HG03175 (cell line): ENCODE measurements at regions not wholly inside any gene's neighbourhood (a gene's known extent, or its start where the extent isn't known, plus 50 kb on each side); places are given as distances from the start of the nearest gene placed in this dataset.
"Not testable (repeated sequence)": the region's sequence is repeated elsewhere in the genome, so short reads cannot be mapped to it uniquely, and the experiment has no call there.

Experiments
- ATAC-seq: cut with Tn5 transposase; IDR thresholded peaks from one replicate; pipeline ENCODE4 v1.9.1; 2021; ENCODE audit warnings: mild to moderate bottlenecking, moderate library complexity; ENCODE audit not compliant: unreplicated experiment

DNA sequence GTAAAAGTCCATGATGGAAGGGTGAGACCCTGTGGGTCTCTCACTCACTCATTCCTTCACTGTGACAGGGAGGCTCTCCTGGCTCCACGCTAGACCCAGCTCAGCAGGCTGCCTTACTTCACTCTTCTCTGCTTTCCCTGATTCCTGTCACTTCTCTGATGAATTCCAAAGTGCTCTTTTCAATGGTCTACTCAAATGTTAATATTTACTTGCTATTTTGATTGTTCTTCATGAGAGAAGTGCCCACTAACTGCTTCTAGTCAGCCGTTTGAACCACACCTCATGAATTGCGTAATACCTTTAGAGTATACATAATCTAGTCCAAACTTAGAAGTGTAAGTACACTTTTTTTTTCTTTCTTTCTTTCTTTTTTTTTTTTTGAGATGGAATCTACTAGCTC lies 1350.2 kb upstream of the RAG2 start:
- no peak for ATAC-seq

DNA sequence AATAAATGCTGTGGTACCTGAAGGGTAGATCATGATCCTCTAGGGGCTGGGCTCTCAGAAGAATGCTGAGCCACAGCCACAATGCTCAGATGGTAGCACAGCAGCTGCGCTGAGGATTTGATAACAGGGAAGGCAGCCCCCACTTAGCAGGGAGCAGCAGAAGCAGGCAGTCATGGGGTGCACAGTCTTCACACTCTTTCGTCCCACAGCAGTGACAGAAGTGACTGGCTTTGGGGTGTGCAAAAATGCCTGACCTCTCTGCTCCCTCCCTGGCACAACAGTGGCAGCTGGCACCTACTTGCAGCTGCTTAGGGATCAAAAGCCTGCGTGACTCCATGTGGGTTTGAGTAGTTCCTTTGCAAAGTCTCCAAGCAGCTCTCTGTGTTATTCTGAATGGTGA lies 1349.8 kb upstream of the RAG2 start:
- no peak for ATAC-seq

DNA sequence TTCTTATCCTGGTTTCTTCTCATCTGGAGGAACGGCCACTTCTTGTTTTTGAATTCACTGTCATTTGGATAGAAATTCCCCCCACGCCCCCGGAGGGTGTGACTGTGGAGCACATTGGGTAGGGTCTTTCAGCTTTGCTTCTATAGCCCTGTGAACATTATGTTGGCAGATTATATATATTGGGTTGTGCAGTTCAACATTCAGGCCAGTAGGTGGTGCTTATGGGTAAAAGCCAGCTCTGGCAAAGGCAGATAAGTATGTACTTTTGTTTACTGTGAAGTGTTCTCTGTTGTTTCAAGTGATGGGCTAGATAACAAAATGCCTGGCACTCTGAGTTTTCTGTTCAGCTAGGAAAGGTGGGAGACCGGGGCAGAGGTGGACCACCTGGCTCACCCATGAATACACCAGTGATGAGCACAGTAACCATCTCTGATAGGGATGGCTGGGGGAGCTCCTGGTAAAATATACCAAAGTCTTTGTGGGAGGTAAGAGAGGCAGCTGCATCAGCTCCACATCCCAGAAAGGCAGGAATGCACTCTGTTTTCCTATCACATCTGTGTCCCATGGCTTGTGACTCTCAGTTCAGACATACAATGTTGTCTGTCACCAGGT lies 1348.2 kb upstream of the RAG2 start:
- peak; percentile 60 for ATAC-seq

DNA sequence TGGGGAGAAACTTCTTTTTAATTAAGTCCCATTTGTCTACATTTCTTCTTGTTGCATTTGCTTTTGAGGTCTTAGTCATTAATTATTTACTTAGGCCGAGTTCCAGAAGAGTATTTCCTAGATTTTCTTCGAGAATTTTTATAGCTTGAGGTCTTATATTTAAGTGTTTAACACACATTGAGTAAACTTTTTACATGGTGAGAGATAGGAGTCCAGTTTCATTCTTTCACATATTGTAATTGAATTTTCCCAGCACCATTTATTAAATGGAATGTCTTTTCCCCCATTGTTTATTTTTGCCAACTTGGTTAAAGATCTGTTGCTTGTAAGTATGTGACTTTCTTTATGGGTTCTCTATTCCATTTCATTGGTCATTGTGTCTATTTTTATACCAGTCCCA lies 1344.0 kb upstream of the RAG2 start:
- ATAC-seq = no peak

DNA sequence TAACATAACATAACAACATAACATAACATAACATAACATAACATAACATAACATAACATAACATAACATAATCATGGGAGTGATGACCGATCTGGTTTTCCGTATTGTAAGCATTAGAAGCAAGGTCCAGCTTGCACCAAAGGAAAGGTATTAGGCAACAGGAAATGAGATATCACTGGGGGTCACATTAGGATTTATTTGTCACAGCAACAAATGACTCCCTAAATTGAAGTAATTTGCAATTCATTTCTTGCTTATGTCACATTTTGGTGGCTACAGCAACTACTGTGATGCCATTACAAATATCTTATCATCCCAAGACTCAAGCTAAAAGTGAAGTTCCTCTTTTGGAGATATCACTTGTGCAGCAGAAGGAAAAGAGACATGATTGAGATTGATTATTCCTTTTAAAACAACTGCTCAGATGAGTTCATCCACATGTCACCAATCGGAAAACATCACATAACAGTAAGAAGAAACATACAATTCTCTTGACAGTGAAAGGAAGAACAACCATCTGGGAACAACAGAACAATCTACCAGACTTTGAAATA lies 1331.1 kb upstream of the RAG2 start:
- no peak for ATAC-seq

DNA sequence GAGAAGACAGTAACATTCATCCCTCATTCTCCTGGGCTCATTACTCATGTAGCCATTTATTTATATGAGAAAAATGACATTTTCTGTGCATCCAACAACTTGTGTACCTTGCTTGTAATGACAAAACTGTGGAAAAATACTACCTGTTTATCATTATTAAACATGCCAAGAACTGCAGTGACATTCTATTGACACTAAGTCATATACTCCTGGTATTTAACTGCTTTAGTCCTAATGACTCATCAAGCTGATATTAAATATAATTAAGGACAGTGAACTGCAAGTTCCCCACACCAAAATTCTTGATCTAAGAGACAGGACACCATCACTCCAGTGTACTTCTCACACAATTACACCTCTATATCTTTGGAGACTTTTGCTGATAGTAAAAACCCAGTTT lies 1328.7 kb upstream of the RAG2 start:
- ATAC-seq = no peak

DNA sequence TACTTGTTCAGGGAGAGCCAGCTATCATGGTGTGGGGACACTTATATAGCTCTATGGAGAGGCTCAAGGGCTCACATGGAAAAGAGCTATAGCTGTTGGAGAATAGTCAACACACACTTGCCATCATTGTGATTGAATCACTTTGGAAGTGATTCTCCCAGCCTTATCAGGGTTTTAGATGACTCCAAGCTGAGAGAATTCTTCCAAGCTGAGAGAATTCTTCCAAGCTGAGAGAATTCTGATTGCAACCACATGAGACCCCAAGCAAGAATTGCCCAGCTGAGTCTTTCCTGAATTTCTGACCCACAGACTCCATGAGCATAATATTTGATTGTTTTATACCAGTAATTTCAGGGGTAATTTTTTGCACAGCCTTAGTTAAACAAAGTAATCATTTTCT lies 1318.3 kb upstream of the RAG2 start:
- ATAC-seq = no peak

DNA sequence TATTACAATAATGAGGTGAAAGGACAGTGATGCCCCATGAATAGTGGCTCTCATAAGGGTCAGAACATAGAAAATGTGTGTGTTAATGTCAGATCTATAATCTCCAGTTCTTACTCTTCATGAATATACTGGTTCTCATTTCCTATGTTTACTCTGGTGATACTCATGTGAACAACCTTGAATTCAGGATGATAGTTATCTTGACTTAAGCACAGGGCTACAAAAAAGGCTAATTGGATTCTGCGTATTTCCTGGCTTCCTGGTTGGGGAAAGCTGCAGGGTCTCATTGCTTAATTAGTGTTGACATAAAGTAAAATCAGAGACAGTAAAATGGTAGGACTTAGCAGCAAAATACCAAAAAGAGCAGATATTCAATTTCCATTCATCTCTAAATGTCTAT lies 1316.8 kb upstream of the RAG2 start:
- no peak for ATAC-seq

DNA sequence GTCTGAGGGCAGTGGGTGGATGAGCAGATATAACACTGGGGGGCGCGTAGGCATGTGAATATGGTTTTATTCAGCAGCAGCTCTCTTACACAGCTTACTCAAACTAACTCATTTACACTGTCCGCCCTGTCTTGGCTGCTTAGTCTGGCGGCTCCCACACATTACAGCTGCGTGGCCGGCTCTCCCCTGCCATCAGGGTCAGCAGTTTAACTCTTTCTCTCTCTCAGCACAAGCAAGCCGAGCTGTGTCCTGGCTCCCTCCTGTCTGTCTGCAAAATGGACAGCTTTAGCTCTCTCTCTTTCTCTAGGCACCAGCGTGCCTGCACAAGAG lies 1310.1 kb upstream of the RAG2 start:
- no peak for ATAC-seq

DNA sequence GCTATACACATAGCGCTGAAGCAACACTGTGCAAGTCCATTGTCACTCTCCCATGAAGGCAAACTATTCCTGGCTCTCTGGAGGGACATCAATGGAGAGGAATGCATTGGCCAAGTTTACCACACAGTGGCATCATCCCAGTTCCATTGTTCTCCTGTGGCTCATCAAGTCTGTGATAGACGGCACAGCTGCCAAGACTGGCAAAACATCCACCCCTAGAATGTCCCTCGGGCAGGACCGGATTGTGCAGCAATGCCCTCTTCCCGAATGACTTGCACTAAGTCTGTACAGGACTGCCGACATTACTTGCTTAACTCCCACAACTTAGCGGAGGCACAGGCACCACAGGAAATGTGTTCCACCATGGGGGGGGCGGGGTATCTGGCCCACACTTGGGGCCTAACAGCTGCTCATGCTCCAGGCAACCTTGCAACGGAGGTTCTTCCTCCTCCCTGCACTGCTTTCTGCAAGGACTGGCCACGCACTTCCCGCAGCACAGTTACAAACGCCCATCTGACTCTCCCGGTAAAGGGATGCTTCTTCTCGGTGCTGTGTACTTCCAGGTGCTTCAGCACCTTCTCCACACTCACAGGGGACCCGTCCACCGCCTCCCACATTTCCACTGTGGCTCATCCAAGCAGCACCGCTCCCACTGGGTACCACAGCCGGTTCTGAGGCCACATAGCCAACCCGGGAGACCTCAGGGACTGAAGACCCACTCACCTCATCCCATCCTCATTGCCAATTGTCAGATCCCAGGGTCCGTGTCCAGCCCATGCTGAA lies 1309.6 kb upstream of the RAG2 start:
- ATAC-seq = no peak

DNA sequence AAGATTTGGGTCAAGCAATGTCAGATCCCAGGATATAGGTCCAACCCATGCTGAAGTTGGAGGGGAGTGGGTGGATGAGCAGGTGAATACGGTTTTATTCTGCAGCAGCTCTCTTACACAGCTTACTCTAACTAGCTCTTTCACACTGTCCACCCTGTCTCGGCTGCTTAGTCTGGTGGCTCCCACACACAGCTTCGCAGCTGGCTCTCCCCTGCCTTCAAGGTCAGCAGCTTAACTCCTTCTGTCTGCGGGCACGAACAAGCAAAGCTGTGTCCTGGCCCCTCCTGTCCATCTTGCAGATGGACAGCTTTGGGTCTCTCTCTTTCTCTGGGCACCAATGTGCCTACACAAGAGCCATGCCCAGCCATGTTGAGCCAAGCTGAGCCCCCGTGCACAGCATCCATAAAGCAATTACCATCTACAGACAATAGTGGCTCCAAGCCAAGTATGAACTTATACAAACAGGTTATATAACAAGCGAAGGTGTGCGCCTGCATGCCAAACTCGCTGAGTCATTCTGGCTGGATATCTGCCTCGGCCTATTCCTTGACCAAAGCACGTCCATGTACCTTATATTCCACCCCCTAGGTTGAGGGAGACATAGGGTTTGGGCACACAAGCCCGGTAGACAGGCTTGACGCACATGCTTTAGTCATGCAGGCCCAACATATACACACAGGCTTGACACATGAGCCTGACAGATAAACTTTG lies 1307.8 kb upstream of the RAG2 start:
- ATAC-seq = no peak

DNA sequence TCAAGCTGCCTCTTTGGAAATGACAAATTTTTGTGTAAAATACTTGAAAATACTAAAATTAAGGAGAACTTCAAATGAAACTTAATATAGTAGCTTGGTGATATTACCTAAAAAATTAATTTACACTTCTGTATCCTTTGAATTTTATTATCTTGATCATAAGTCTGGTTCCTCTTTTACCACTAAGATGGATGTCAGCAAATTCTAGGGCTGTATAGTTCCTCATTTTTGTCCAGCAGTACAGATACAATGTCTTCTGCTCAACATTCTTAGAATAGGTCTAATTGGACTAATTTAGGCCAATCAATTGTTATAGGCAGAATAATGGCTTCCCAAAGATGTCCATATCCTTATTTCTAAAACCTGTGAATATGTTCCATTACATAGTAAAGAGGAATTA lies 1298.0 kb upstream of the RAG2 start:
- no peak for ATAC-seq

DNA sequence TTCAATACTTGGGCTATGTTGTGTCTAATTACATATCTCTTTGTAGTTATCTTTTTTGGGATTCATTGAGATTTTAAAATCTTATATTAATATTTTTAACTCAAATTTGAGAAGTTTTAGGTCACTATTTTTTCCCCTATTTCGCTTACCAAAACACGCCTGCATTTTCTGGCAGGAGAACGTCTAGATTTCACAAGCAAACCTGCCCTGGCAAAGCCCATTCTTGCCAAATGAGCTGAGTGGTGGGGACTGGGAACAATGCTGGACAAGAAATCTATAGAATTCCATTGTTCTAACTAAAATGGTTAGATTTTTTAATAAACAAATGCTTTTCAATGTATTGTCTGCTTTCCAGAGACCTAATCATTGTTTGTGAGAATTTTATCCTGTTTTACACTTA lies 1283.7 kb upstream of the RAG2 start:
- ATAC-seq = no peak

DNA sequence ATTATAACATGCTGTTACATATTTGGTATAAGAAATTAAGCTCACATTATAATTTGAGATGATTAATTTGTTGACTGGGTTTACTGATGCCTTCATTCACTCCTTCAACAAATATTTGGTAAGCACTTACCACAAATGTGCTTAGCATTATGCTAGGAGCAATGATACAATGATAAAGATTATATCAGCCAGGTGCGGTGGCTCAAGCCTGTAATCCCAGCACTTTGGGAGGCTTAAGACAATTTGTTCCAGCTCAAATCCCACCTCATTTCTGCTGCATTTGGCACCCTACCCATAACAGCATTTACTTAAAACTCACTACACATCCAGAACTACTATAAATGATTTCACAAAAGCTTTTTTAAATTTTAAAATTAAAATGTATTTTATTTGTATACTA lies 1263.6 kb upstream of the RAG2 start:
- no peak for ATAC-seq

DNA sequence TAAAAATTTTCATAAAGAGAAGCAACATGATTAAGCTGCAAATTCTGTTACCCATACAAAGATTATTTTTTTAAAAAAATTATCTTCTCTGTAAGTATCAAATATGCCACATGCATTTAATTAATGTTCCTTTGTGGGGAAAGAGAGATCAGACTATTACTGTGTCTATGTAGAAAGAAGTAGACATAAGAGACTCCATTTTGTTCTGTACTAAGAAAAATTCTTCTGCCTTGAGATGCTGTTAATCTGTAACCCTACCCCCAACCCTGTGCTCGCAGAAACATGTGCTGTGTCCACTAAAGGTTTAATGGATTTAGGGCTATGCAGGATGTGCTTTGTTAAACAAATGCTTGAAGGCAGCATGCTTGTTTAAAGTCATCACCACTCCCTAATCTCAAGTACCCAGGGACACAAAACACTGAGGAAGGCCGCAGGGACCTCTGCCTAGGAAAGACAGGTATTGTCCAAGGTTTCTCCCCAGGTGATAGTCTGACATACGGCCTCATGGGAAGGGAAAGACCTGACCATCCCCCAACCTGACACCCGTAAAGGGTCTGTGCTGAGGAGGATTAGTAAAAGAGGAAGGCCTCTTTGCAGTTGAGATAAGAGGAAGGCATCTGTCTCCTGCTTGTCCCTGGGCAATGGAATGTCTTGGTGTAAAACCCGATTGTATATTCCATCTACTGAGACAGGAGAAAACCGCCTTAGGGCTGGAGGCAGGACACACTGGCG lies 1260.9 kb upstream of the RAG2 start:
- ATAC-seq = not testable (repeated sequence)

DNA sequence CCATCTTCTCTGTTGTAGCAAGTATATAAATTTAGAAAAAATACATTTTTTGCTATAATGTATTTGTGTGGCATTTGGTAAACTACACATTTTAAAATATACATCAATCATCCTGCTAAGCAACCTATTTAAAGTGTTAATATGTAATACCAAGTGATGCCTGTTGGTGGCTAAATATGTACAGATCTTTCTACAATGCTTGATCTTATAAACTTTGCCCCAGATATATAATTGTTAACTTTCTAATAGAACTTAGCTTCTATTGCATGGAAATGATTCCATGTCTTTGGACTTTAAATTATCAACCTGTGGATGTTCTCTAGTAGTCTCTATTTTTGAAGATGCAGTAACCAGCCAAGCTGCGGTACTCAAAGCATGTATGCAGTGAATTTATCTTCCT lies 1260.4 kb upstream of the RAG2 start:
- ATAC-seq = no peak

DNA sequence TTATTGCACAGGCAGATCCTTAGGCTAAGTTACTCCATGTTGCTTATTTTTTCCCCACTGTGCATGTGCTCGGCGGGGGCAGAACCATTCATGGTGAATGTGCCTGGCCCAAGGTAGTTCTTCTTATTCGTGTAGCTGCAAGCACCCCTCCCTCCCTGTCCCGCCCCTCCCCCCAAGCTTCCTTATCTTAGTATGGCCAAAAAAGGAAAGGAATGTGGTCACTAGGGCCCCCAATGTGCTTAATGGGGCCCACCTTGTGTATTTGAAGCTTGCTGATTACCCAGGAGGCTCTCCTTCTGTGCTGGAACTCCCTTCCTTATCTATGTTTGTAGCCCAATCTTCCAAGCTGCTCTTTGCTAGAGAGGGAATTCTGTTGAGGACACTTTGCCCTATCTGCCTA lies 1259.7 kb upstream of the RAG2 start:
- ATAC-seq = no peak

DNA sequence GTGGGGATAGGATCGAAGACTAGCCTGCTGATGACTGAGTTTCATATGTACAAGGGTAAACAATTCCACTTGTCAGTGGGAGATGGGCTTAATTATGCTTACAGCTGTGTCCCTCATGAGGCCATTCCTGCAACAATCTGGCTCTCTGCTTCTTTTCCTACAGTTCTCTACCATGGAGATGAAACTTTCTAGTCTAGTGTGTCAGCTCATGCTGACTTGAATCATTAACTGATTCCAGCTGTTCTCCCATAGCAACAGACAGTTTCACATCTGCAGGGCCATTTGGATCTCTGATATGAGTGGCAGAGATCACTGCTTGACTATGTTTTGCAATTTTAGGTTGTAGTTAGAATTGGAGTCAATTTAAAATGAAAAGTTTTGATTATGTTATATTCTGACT lies 1251.7 kb upstream of the RAG2 start:
- no peak for ATAC-seq

DNA sequence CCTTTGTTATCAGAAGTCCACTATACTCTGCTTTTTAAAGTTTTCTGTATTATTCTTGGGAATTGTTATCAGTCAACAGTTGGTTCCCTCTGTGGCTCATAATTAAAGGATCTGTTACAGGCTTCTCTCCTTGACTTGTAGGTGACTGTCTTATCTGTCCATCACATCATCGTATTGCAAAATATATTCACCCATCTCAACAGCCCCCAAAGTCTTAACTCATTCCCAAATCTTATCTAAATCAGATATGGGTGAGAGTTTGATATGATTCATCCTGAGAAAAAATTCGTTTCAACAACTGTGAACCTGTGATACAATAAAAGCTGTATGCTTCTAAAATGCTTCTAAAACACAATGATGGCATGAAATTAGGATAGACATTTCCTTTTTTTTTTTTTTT lies 1245.6 kb upstream of the RAG2 start:
- ATAC-seq = no peak

DNA sequence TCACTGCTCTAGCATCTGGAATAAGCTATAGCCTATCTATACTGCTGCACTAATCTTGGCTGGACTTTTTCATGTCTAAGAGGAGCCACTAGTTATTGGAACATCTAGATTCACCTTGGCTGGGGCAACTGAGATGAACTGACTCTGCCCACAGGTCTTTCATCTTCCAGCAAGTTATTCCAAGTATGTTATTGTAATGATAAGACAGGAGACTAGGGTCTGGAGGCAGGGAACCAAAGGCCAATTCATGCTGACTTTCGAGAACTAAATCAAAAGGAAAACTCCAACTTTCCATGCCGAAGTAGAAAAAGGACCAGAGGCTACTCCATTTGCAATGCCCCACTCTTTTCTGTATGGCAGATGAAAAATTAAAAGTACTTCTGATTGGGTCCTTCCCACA lies 1243.0 kb upstream of the RAG2 start:
- ATAC-seq = no peak

DNA sequence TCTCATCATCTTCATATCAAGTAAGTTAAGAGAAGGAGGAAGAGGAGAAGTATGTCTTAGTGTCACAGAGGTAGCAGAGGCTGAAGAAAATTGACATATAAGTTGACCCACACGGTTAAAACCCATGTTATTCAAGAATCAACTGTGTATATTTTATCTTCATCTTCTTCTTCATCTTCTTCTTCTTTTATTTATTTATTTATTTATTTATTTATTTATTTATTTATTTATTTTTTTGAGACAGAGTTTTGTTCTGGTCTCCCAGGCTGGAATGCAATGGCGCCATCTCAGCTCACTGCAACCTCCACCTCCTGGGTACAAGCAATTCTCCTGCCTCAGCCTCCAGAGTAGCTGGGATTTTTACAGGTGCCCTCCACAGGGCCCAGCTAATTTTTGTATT lies 1242.3 kb upstream of the RAG2 start:
- not testable (repeated sequence) for ATAC-seq
